ENCODE measurements at regions not wholly inside any gene's neighbourhood (a gene's known extent, or its start where the extent isn't known, plus 50 kb on each side); places are given as distances from the start of the nearest gene placed in this dataset.

DNA sequence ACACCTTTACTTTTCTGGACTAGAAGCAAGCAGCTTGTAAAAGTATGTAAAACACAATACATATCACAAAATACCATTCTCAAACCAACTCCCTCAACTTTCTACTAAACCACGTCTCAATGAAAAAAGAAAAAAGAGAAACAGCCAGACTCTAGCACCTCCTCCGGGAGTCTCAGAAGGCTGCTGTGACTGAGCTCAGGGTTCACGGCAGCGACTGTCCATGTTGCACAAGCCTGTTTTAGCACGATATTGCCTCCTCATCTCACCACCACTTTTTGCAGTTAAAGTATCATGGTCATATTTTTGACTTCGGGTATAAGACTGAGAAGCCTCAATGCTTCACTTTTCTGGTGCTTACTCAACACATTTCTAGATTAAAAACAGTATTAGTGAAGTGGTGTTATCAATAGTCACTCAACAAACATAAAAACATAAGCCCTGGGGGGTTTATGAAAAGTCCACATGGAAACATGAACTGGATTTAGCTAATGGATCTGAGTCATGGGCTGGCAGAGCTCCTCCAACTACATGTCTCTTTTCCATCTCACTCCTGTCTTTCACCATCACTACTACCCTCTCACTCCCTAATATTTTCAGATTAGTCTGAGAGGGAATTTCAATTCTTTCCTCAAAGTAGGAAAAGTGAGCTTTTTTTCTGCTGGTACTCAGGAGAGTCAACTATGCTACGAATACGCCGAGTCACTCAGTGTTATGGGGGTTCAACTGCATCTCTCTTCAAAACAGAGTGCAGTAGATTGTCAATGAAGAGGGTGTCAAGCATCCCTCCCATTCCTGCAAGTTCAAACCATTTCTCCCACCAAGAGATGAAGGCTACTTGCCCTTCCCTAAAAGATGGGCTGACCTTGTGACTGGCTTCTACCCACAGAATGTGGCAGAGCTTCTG lies 113.7 kb downstream of the OSR1 start:
- TF ChIP-seq, protein P1, sequence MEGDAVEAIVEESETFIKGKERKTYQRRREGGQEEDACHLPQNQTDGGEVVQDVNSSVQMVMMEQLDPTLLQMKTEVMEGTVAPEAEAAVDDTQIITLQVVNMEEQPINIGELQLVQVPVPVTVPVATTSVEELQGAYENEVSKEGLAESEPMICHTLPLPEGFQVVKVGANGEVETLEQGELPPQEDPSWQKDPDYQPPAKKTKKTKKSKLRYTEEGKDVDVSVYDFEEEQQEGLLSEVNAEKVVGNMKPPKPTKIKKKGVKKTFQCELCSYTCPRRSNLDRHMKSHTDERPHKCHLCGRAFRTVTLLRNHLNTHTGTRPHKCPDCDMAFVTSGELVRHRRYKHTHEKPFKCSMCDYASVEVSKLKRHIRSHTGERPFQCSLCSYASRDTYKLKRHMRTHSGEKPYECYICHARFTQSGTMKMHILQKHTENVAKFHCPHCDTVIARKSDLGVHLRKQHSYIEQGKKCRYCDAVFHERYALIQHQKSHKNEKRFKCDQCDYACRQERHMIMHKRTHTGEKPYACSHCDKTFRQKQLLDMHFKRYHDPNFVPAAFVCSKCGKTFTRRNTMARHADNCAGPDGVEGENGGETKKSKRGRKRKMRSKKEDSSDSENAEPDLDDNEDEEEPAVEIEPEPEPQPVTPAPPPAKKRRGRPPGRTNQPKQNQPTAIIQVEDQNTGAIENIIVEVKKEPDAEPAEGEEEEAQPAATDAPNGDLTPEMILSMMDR (conservative IDR thresholded peaks at IDR 0.05; ENCODE audit: low read length) = no peak
- TF ChIP-seq EZH2phosphoT487 (IDR thresholded peaks at IDR 0.05; ENCODE audit: borderline replicate concordance) = no peak

DNA sequence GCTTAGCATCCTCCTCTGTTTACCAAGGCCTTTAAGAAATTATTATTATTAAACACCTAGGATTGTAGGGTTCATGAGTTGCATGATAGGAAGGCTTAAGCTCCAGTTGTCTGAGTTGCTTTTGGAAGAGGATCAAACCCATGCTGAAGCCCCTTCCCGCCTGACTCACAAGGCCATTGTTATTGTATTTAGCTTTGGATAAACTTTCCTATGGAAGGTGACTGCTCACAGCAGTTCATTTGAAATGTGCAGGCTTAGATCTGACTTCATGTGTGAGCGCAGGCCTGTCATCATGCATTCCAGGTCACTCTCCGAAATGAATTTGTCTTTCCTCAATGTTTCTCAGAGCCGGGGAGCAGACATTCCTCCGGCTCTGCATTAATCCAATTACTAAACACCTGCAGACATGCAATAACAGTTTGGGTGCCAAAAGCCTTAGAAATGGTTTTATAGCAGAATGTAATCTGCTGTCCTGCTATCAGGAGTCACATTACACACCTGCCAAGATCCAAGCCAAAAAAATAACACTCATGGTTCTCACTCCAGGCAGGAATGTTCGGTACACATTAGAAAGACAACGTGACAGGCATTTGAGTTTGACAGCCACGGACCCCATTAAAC lies 119.9 kb downstream of the OSR1 start:
- Histone ChIP-seq H3K27me3 (ENCODE audit: insufficient read depth, low read length, poor library complexity, severe bottlenecking) (no peaks in the 10 kb centered on the region), H2AFZ (ENCODE audit: low read length) (no peak overlapping the region), H4K20me1 (ENCODE audit: insufficient read depth, low read length, poor library complexity, severe bottlenecking) (no peaks in the 10 kb centered on the region), H3K9me2 (replicated peaks; ENCODE audit: low read depth, low read length) (no peaks in the 10 kb centered on the region), H3K4me1 (ENCODE audit: insufficient read depth, low read length, poor library complexity, severe bottlenecking) (no peaks in the 10 kb centered on the region), H3K79me2 (ENCODE audit: insufficient read depth, low read length) (no peaks in the 10 kb centered on the region), H3K4me2 (ENCODE audit: low read depth, low read length, poor library complexity, severe bottlenecking) (no peak overlapping the region), H3K9ac (ENCODE audit: low read depth, low read length, poor library complexity, severe bottlenecking) (no peak overlapping the region), H3K9me3 (ENCODE audit: insufficient read depth, low read depth, low read length) (no peaks in the 10 kb centered on the region), H3K4me3 (ENCODE audit: low read length, poor library complexity, severe bottlenecking) (no peak overlapping the region), H3K36me3 (ENCODE audit: insufficient read depth, low read length) (no peaks in the 10 kb centered on the region), H3F3A (ENCODE audit: low read depth) (no peaks in the 10 kb centered on the region)
- TF ChIP-seq, protein P1 (conservative IDR thresholded peaks at IDR 0.05; ENCODE audit: low read length) = no peak
- no peak for TF ChIP-seq EZH2phosphoT487 (IDR thresholded peaks at IDR 0.05; ENCODE audit: borderline replicate concordance)

More for the DNA sequence above, 113.7 kb downstream of the OSR1 start:
- Histone ChIP-seq H3K9ac (ENCODE audit: low read depth, low read length, poor library complexity, severe bottlenecking) (no peak overlapping the region), H3K9me2 (replicated peaks; ENCODE audit: low read depth, low read length) (no peaks in the 10 kb centered on the region), H3K4me2 (ENCODE audit: low read depth, low read length, poor library complexity, severe bottlenecking) (no peak overlapping the region), H2AFZ (ENCODE audit: low read length) (no peak overlapping the region), H3F3A (ENCODE audit: low read depth) (no peaks in the 10 kb centered on the region), H4K20me1 (ENCODE audit: insufficient read depth, low read length, poor library complexity, severe bottlenecking) (no peaks in the 10 kb centered on the region), H3K27me3 (ENCODE audit: insufficient read depth, low read length, poor library complexity, severe bottlenecking) (no peaks in the 10 kb centered on the region), H3K9me3 (ENCODE audit: insufficient read depth, low read depth, low read length) (no peaks in the 10 kb centered on the region), H3K4me1 (ENCODE audit: insufficient read depth, low read length, poor library complexity, severe bottlenecking) (no peaks in the 10 kb centered on the region), H3K79me2 (ENCODE audit: insufficient read depth, low read length) (no peaks in the 10 kb centered on the region), H3K4me3 (ENCODE audit: low read length, poor library complexity, severe bottlenecking) (no peak overlapping the region), H3K36me3 (ENCODE audit: insufficient read depth, low read length) (no peaks in the 10 kb centered on the region)

DNA sequence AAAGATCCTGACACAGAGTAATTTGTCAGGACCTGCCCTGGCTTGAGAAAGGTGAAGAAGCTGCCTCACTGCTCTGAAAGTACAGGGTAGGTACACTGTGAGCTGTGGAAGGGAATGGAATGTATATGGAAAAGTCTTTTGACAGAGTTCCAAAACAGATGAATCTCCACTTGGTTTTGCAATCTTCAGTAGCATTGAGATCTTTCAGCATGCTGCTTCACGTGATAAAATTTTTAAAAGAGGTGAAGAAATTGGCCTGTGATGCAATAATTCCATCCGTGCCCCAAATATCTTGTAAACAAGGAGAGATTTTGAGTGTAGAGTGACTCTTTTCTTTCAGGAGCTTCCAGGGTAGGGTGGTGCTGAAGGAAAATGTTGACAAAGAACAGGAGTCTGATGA lies 123.1 kb downstream of the OSR1 start:
- no peaks in the 10 kb centered on the region for H4K20me1 ChIP-seq (ENCODE audit: insufficient read depth, low read length, poor library complexity, severe bottlenecking)
- H3K9me3 ChIP-seq (ENCODE audit: insufficient read depth, low read depth, low read length) = no peaks in the 10 kb centered on the region
- no peaks in the 10 kb centered on the region for H3K9me2 ChIP-seq (replicated peaks; ENCODE audit: low read depth, low read length)
- TF ChIP-seq EZH2phosphoT487 (IDR thresholded peaks at IDR 0.05; ENCODE audit: borderline replicate concordance) = no peak
- TF ChIP-seq, protein P1 (conservative IDR thresholded peaks at IDR 0.05; ENCODE audit: low read length) = no peak
- H2AFZ ChIP-seq (ENCODE audit: low read length) = no peak overlapping the region
- H3F3A ChIP-seq (ENCODE audit: low read depth) = no peaks in the 10 kb centered on the region
- H3K36me3 ChIP-seq (ENCODE audit: insufficient read depth, low read length) = no peaks in the 10 kb centered on the region
- no peak overlapping the region for H3K9ac ChIP-seq (ENCODE audit: low read depth, low read length, poor library complexity, severe bottlenecking)
- no peaks in the 10 kb centered on the region for H3K4me1 ChIP-seq (ENCODE audit: insufficient read depth, low read length, poor library complexity, severe bottlenecking)
- H3K4me3 ChIP-seq (ENCODE audit: low read length, poor library complexity, severe bottlenecking) = no peak overlapping the region
- H3K4me2 ChIP-seq (ENCODE audit: low read depth, low read length, poor library complexity, severe bottlenecking) = no peak overlapping the region
- H3K27me3 ChIP-seq (ENCODE audit: insufficient read depth, low read length, poor library complexity, severe bottlenecking) = no peaks in the 10 kb centered on the region
- no peaks in the 10 kb centered on the region for H3K79me2 ChIP-seq (ENCODE audit: insufficient read depth, low read length)

Data from Loucy (cell line).